ENCODE measurements at regions not wholly inside any gene's neighbourhood (a gene's known extent, or its start where the extent isn't known, plus 50 kb on each side); places are given as distances from the start of the nearest gene placed in this dataset.

GRCh38 chr1:221099747-221100595, 220.7 kb downstream of the HLX start:
- in situ Hi-C loops (cut with HindIII; ENCODE audit: low sequenced_read_pairs) = no loop called here

GRCh38 chr1:221100611-221101010, 221.4 kb downstream of the HLX start:
- in situ Hi-C loops (cut with HindIII; ENCODE audit: low sequenced_read_pairs) = no loop called here

- in situ Hi-C loops (cut with HindIII; ENCODE audit: low sequenced_read_pairs) = no loop called here
Observed at GRCh38 chr1:221101807-221102605, 222.8 kb downstream of the HLX start.

GRCh38 chr1:221104596-221104995, 225.4 kb downstream of the HLX start:
- in situ Hi-C loops (cut with HindIII; ENCODE audit: low sequenced_read_pairs) = no loop called here

GRCh38 chr1:221105578-221105977, 226.3 kb downstream of the HLX start:
- in situ Hi-C loops (cut with HindIII; ENCODE audit: low sequenced_read_pairs) = no loop called here

- in situ Hi-C loops (cut with HindIII; ENCODE audit: low sequenced_read_pairs) = no loop called here
Observed at GRCh38 chr1:221106616-221107015, 227.4 kb downstream of the HLX start.

- in situ Hi-C loops (cut with HindIII; ENCODE audit: low sequenced_read_pairs) = no loop called here
Observed at GRCh38 chr1:221109930-221110329, 230.7 kb downstream of the HLX start.

GRCh38 chr1:221117133-221117532, 237.9 kb downstream of the HLX start:
- in situ Hi-C loops (cut with HindIII; ENCODE audit: low sequenced_read_pairs) = no loop called here

- in situ Hi-C loops (cut with HindIII; ENCODE audit: low sequenced_read_pairs) = no loop called here
Observed at GRCh38 chr1:221117548-221117951, 238.3 kb downstream of the HLX start.

GRCh38 chr1:221118176-221118937, 239.1 kb downstream of the HLX start:
- in situ Hi-C loops (cut with HindIII; ENCODE audit: low sequenced_read_pairs) = no loop called here

- in situ Hi-C loops (cut with HindIII; ENCODE audit: low sequenced_read_pairs) = no loop called here
Observed at GRCh38 chr1:221118938-221119320, 239.7 kb downstream of the HLX start.

GRCh38 chr1:221122501-221122900, 243.3 kb downstream of the HLX start:
- in situ Hi-C loops (cut with HindIII; ENCODE audit: low sequenced_read_pairs) = no loop called here

- in situ Hi-C loops (cut with HindIII; ENCODE audit: low sequenced_read_pairs) = no loop called here
Observed at GRCh38 chr1:221125976-221126375, 246.7 kb downstream of the HLX start.

GRCh38 chr1:221137666-221138065, 258.4 kb downstream of the HLX start:
- in situ Hi-C loops (cut with HindIII; ENCODE audit: low sequenced_read_pairs) = no loop called here

GRCh38 chr1:221138516-221138915, 259.3 kb downstream of the HLX start:
- in situ Hi-C loops (cut with HindIII; ENCODE audit: low sequenced_read_pairs) = no loop called here

GRCh38 chr1:221139991-221140390, 260.7 kb downstream of the HLX start:
- in situ Hi-C loops (cut with HindIII; ENCODE audit: low sequenced_read_pairs) = no loop called here

- in situ Hi-C loops (cut with HindIII; ENCODE audit: low sequenced_read_pairs) = no loop called here
Observed at GRCh38 chr1:221141096-221141495, 261.9 kb downstream of the HLX start.

GRCh38 chr1:221141606-221142285, 262.5 kb downstream of the HLX start:
- in situ Hi-C loops (cut with HindIII; ENCODE audit: low sequenced_read_pairs) = no loop called here

GRCh38 chr1:221148660-221149059, 269.4 kb downstream of the HLX start:
- in situ Hi-C loops (cut with HindIII; ENCODE audit: low sequenced_read_pairs) = no loop called here

GRCh38 chr1:221149111-221149510, 269.9 kb downstream of the HLX start:
- in situ Hi-C loops (cut with HindIII; ENCODE audit: low sequenced_read_pairs) = no loop called here

- in situ Hi-C loops (cut with HindIII; ENCODE audit: low sequenced_read_pairs) = no loop called here
Observed at GRCh38 chr1:221149555-221150075, 270.4 kb downstream of the HLX start.
